CD8-positive, alpha-beta memory T cell (primary cell): ENCODE measurements at regions not wholly inside any gene's neighbourhood (a gene's known extent, or its start where the extent isn't known, plus 50 kb on each side); places are given as distances from the start of the nearest gene placed in this dataset.

Experiments used
- CTCF ChIA-PET: fragments of 350-600 bp; sonication (Branson Sonifier 250); formaldehyde crosslinking; loops from one replicate; lab custom pipeline; 2021; ENCODE audit warnings: antibody characterized with exemption; lab: Charles Lee
- POLR2A ChIA-PET: fragments of 350-600 bp; sonication (Branson Sonifier 250); formaldehyde crosslinking; loops from one replicate; lab custom pipeline; 2021; ENCODE audit warnings: antibody characterized with exemption; lab: Charles Lee
- DNase-seq, 5 donors: peaks; one replicate each; pipeline versions ENCODE4 v3.0.0 to v3.0.0-alpha.2; 2020 to 2022; ENCODE audit warnings: mixed read lengths in 1 of 5
- H3K27ac ChIP-seq: one replicate; pipeline ENCODE4 v1.7.0; 2013; ENCODE audit warnings: low read depth, mild to moderate bottlenecking, low read length, moderate library complexity
- H3K27me3 ChIP-seq: 2 replicates; pipeline ENCODE4 v1.7.0; 2013; ENCODE audit warnings: low read length, mild to moderate bottlenecking; ENCODE audit not compliant: insufficient read depth, poor library complexity, severe bottlenecking
- H3K36me3 ChIP-seq: 2 replicates; pipeline ENCODE4 v1.7.0; 2013; ENCODE audit warnings: mild to moderate bottlenecking, low read length, moderate library complexity; ENCODE audit not compliant: insufficient read depth
- H3K4me1 ChIP-seq: 2 replicates; pipeline ENCODE4 v1.7.0; 2013; ENCODE audit warnings: mild to moderate bottlenecking, low read length, moderate library complexity; ENCODE audit not compliant: insufficient read depth
- H3K4me3 ChIP-seq: 2 replicates; pipeline ENCODE4 v1.7.0; 2013; ENCODE audit warnings: mild to moderate bottlenecking, low read length
- H3K9me3 ChIP-seq: 2 replicates; pipeline ENCODE4 v1.7.0; 2013; ENCODE audit warnings: mild to moderate bottlenecking, low read length
- H3K27ac Mint-ChIP-seq, 8 donors: one replicate each; pipeline ENCODE4 v1.8.0; 2020 to 2021; ENCODE audit warnings: mixed read lengths in 8 of 8, mild to moderate bottlenecking in 6 of 8, inconsistent platforms in 3 of 8, moderate library complexity in 3 of 8
- H3K27me3 Mint-ChIP-seq, 2 donors: one replicate each; pipeline ENCODE4 v1.8.0; 2020 to 2021; ENCODE audit warnings: mixed read lengths in 2 of 2, mild to moderate bottlenecking in 1 of 2, moderate library complexity in 1 of 2
- H3K36me3 Mint-ChIP-seq, 3 donors: one replicate each; pipeline ENCODE4 v1.8.0; 2020 to 2021; ENCODE audit warnings: mixed read lengths in 3 of 3, inconsistent platforms in 1 of 3, mild to moderate bottlenecking in 1 of 3
- H3K4me1 Mint-ChIP-seq, 3 donors: one replicate each; pipeline ENCODE4 v1.8.0; 2020 to 2021; ENCODE audit warnings: mixed read lengths in 3 of 3, inconsistent platforms in 1 of 3, mild to moderate bottlenecking in 1 of 3
- H3K4me3 Mint-ChIP-seq, 7 donors: one replicate each; pipeline ENCODE4 v1.8.0; 2020 to 2021; ENCODE audit warnings: mixed read lengths in 7 of 7, mild to moderate bottlenecking in 6 of 7, moderate library complexity in 4 of 7, inconsistent platforms in 2 of 7
- H3K9me3 Mint-ChIP-seq, 5 donors: one replicate each; pipeline ENCODE4 v1.8.0; 2020 to 2022; ENCODE audit warnings: mixed read lengths in 5 of 5, mild to moderate bottlenecking in 3 of 5, moderate library complexity in 2 of 5, inconsistent platforms in 1 of 5

GRCh38 chr5:160175438-160176218 lies 53.7 kb upstream of the FABP6 start:
- Histone ChIP-seq H3K36me3 (no peaks in the 10 kb centered on the region), H3K4me3 (no peak overlapping the region), H3K27me3 (no peaks in the 10 kb centered on the region), H3K4me1 (no peaks in the 10 kb centered on the region), H3K27ac (no peak overlapping the region), H3K9me3 (no peaks in the 10 kb centered on the region)
- Mint-ChIP-seq H3K36me3 (no peaks in the 10 kb centered on the region), H3K9me3 (no peaks in the 10 kb centered on the region), H3K4me1 (no peaks in the 10 kb centered on the region), H3K27ac (no peak overlapping the region), H3K27me3 (peaks cover 0 to 3% of the 10 kb centered on the region in 2 donors), H3K4me3 (no peak overlapping the region)
- ChIA-PET POLR2A (no interaction called here), CTCF (no interaction called here)
- no peak for DNase-seq

GRCh38 chr5:160174780-160175437 lies 54.4 kb upstream of the FABP6 start:
- H3K27ac ChIP-seq = no peak overlapping the region
- Mint-ChIP-seq H3K4me1 (no peaks in the 10 kb centered on the region), H3K4me3 (no peak overlapping the region), H3K27ac (no peak overlapping the region), H3K27me3 (peaks cover 0 to 3% of the 10 kb centered on the region in 2 donors), H3K36me3 (no peaks in the 10 kb centered on the region), H3K9me3 (no peaks in the 10 kb centered on the region)
- DNase-seq = no peak
- H3K9me3 ChIP-seq = no peaks in the 10 kb centered on the region
- H3K27me3 ChIP-seq = no peaks in the 10 kb centered on the region
- ChIA-PET POLR2A (no interaction called here), CTCF (interaction anchor here (1.2 kb wide), 1 partner anchor 24 kb away, joined by 3 read pairs; no protein-coding TSS in a partner anchor)
- no peaks in the 10 kb centered on the region for H3K4me1 ChIP-seq
- H3K36me3 ChIP-seq = no peaks in the 10 kb centered on the region
- no peak overlapping the region for H3K4me3 ChIP-seq

- Mint-ChIP-seq H3K4me1 (no peaks in the 10 kb centered on the region), H3K27me3 (peaks cover 4 to 7% of the 10 kb centered on the region in 2 donors), H3K4me3 (no peak overlapping the region), H3K9me3 (no peaks in the 10 kb centered on the region), H3K36me3 (no peaks in the 10 kb centered on the region), H3K27ac (no peak overlapping the region)
- Histone ChIP-seq H3K9me3 (no peaks in the 10 kb centered on the region), H3K27ac (no peak overlapping the region), H3K36me3 (no peaks in the 10 kb centered on the region), H3K4me1 (no peaks in the 10 kb centered on the region), H3K4me3 (no peak overlapping the region), H3K27me3 (no peaks in the 10 kb centered on the region)
- CTCF ChIA-PET = interaction anchor here (1.2 kb wide), 1 partner anchor 25 kb away, joined by 3 read pairs; no protein-coding TSS in a partner anchor
- DNase-seq = no peak
- POLR2A ChIA-PET = no interaction called here
Observed at GRCh38 chr5:160174290-160174689, 55.0 kb upstream of the FABP6 start.

GRCh38 chr5:160171666-160172065 lies 52.4 kb upstream of the PWWP2A start:
- H3K27ac Mint-ChIP-seq = no peak overlapping the region
- Histone ChIP-seq H3K4me1 (no peaks in the 10 kb centered on the region), H3K9me3 (no peaks in the 10 kb centered on the region), H3K4me3 (no peak overlapping the region), H3K27me3 (no peaks in the 10 kb centered on the region), H3K36me3 (no peaks in the 10 kb centered on the region), H3K27ac (no peak overlapping the region)
- H3K27me3 Mint-ChIP-seq = peaks cover 21 to 25% of the 10 kb centered on the region in 2 donors
- CTCF ChIA-PET = no interaction called here
- H3K4me1 Mint-ChIP-seq = no peaks in the 10 kb centered on the region
- no peaks in the 10 kb centered on the region for H3K36me3 Mint-ChIP-seq
- H3K9me3 Mint-ChIP-seq = no peaks in the 10 kb centered on the region
- DNase-seq = no peak
- H3K4me3 Mint-ChIP-seq = no peak overlapping the region
- POLR2A ChIA-PET = no interaction called here

GRCh38 chr5:160169326-160169725 lies 50.1 kb upstream of the PWWP2A start:
- no peak overlapping the region for H3K27ac ChIP-seq
- Mint-ChIP-seq H3K27me3 (peaks cover 27 to 45% of the 10 kb centered on the region in 2 donors), H3K9me3 (no peaks in the 10 kb centered on the region), H3K4me3 (no peak overlapping the region), H3K27ac (no peak overlapping the region), H3K4me1 (peaks cover 0 to 3% (median 1%) of the 10 kb centered on the region in 3 donors), H3K36me3 (no peaks in the 10 kb centered on the region)
- no peak for DNase-seq
- no peaks in the 10 kb centered on the region for H3K4me1 ChIP-seq
- H3K9me3 ChIP-seq = no peaks in the 10 kb centered on the region
- no peak overlapping the region for H3K4me3 ChIP-seq
- no peaks in the 10 kb centered on the region for H3K27me3 ChIP-seq
- POLR2A ChIA-PET = no interaction called here
- CTCF ChIA-PET = no interaction called here
- H3K36me3 ChIP-seq = no peaks in the 10 kb centered on the region
